SK-N-SH treated with all-trans-retinoic acid at 6 μM for 48 hours (cell line): ENCODE measurements at regions not wholly inside any gene's neighbourhood (a gene's known extent, or its start where the extent isn't known, plus 50 kb on each side); places are given as distances from the start of the nearest gene placed in this dataset.

Source experiments
- CSDC2 ChIP-seq: fragments of 250-450 bp; sonication (Bioruptor Pico); IDR thresholded peaks from 2 replicates; pipeline ENCODE4 v1.5.0; 2020; ENCODE audit warnings: mild to moderate bottlenecking, moderate library complexity
- TF ChIP-seq, protein P1 (sequence below): fragments of 250-450 bp; sonication (Bioruptor Pico); IDR thresholded peaks from 2 replicates; pipeline ENCODE4 v1.5.1; 2020; ENCODE audit warnings: low read depth, mild to moderate bottlenecking, moderate library complexity
- TF ChIP-seq, protein P2 (sequence below): fragments of 250-450 bp; sonication (Bioruptor Pico); IDR thresholded peaks from 2 replicates; pipeline ENCODE4 v1.8.0; 2021; ENCODE audit warnings: low read depth, mild to moderate bottlenecking, moderate library complexity, borderline replicate concordance

DNA sequence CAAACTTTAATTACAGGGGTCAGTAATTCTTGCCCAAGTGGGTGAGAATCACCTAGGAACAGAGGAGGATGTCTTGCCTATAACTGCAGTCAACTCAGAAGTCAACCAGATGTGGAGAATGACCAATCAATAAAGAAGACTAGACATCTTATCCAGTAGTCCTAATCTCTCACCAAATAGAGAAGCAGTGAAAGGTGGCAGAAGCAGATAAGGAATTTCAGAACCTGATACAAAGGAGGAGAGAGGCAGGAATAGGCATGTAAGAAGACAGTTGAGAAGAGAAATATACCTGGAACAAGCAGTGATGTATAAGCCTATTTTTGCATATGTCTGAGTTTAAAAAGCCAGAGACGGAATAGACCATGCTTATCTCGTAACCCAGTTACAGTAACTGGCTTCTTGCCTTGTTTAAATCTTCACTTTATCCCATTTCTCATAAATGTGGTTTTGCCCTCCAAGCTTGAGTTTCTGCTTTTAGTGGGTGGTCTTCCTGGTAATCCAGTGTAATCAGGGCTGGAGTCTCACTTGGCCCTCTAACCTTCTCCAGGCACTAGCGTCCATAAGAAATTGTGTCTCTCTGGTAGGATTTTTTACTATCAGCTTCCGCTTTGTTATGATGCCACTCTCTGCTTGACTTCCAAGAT lies 401.0 kb downstream of the SUCLG1 start:
- TF ChIP-seq, protein P1, sequence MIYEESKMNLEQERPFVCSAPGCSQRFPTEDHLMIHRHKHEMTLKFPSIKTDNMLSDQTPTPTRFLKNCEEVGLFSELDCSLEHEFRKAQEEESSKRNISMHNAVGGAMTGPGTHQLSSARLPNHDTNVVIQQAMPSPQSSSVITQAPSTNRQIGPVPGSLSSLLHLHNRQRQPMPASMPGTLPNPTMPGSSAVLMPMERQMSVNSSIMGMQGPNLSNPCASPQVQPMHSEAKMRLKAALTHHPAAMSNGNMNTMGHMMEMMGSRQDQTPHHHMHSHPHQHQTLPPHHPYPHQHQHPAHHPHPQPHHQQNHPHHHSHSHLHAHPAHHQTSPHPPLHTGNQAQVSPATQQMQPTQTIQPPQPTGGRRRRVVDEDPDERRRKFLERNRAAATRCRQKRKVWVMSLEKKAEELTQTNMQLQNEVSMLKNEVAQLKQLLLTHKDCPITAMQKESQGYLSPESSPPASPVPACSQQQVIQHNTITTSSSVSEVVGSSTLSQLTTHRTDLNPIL = no peak
- TF ChIP-seq, protein P2, sequence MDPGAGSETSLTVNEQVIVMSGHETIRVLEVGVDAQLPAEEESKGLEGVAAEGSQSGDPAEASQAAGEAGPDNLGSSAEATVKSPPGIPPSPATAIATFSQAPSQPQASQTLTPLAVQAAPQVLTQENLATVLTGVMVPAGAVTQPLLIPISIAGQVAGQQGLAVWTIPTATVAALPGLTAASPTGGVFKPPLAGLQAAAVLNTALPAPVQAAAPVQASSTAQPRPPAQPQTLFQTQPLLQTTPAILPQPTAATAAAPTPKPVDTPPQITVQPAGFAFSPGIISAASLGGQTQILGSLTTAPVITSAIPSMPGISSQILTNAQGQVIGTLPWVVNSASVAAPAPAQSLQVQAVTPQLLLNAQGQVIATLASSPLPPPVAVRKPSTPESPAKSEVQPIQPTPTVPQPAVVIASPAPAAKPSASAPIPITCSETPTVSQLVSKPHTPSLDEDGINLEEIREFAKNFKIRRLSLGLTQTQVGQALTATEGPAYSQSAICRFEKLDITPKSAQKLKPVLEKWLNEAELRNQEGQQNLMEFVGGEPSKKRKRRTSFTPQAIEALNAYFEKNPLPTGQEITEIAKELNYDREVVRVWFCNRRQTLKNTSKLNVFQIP (CRISPR knock-in tag) = no peak
- no peak for TF ChIP-seq CSDC2
